Muscle of back (tissue), 3 donors: ENCODE measurements at regions not wholly inside any gene's neighbourhood (a gene's known extent, or its start where the extent isn't known, plus 50 kb on each side); places are given as distances from the start of the nearest gene placed in this dataset.
A peak's percentile ranks its signal among the peaks of the same experiment; 100 is the strongest.
"Not testable (repeated sequence)": the region's sequence is repeated elsewhere in the genome, so short reads cannot be mapped to it uniquely, and the experiment has no call there.

Experiments used
- DNase-seq, 3 donors: peaks; one replicate each; pipeline versions ENCODE4 v3.0.0 to v3.0.0-alpha.2; 2013

GRCh38 chr11:103584720-103585119 is 451.7 kb upstream of the DDI1 start:
- DNase-seq = no peak

- no peak for DNase-seq
Measured at GRCh38 chr11:103585401-103585800, 451.0 kb upstream of the DDI1 start.

- no peak for DNase-seq
Measured at GRCh38 chr11:103585911-103586310, 450.5 kb upstream of the DDI1 start.

- DNase-seq = peak; percentile 5 to 46 (median 5)
Measured at GRCh38 chr11:103586756-103587155, 449.7 kb upstream of the DDI1 start.

- DNase-seq = no peak
Measured at GRCh38 chr11:103587901-103588788, 448.3 kb upstream of the DDI1 start.

- DNase-seq = no peak
Measured at GRCh38 chr11:103591554-103591953, 444.9 kb upstream of the DDI1 start.

- no peak for DNase-seq
Measured at GRCh38 chr11:103594283-103594682, 442.2 kb upstream of the DDI1 start.

- DNase-seq = no peak
Measured at GRCh38 chr11:103596315-103596714, 440.1 kb upstream of the DDI1 start.

GRCh38 chr11:103601225-103601846 is 435.1 kb upstream of the DDI1 start:
- DNase-seq = peak; percentile 30 to 57 (median 53)

GRCh38 chr11:103602840-103603239 is 433.6 kb upstream of the DDI1 start:
- DNase-seq = no peak

GRCh38 chr11:103604310-103604709 is 432.1 kb upstream of the DDI1 start:
- no peak for DNase-seq

GRCh38 chr11:103608566-103608965 is 427.9 kb upstream of the DDI1 start:
- no peak for DNase-seq

- DNase-seq = peak in 1 of 3 donors; percentile 87
Measured at GRCh38 chr11:103609117-103610066, 427.0 kb upstream of the DDI1 start.

- DNase-seq = no peak
Measured at GRCh38 chr11:103610435-103610834, 426.0 kb upstream of the DDI1 start.

GRCh38 chr11:103611526-103612260 is 424.7 kb upstream of the DDI1 start:
- not testable (repeated sequence) for DNase-seq

GRCh38 chr11:103612451-103612850 is 424.0 kb upstream of the DDI1 start:
- DNase-seq = not testable (repeated sequence)

GRCh38 chr11:103616586-103616985 is 419.9 kb upstream of the DDI1 start:
- not testable (repeated sequence) for DNase-seq

- DNase-seq = no peak
Measured at GRCh38 chr11:103618528-103618927, 417.9 kb upstream of the DDI1 start.

GRCh38 chr11:103619480-103619879 is 417.0 kb upstream of the DDI1 start:
- peak in 1 of 3 donors; percentile 10 for DNase-seq

GRCh38 chr11:103619938-103620337 is 416.5 kb upstream of the DDI1 start:
- DNase-seq = no peak

GRCh38 chr11:103622296-103622695 is 414.1 kb upstream of the DDI1 start:
- DNase-seq = no peak
